Kidney capillary endothelial cell (primary cell): ENCODE measurements at regions not wholly inside any gene's neighbourhood (a gene's known extent, or its start where the extent isn't known, plus 50 kb on each side); places are given as distances from the start of the nearest gene placed in this dataset.
"Not testable (repeated sequence)": the region's sequence is repeated elsewhere in the genome, so short reads cannot be mapped to it uniquely, and the experiment has no call there.

ENCODE experiments used
- DNase-seq: peaks from one replicate; pipeline ENCODE4 v3.0.0-alpha.2; 2018; ENCODE audit warnings: low spot score

DNA sequence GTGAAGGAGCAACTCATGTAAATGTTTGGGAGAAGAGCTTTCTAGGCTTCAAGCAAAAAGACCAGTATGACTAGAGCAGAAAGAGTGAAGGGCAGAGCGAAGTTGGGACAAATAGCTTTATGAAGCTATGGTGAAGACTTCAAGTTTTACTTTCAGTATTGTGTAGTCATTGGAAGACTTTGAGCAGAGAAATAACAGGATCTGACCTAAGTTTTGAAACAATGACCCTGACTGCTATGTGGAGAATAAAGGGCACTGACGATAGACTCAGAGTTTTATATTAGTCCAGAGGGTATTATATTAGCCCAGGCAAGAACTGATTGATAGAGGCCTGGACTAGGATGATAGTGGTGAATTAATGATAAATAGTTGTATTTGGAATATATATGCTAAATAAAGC is 187.3 kb downstream of the KTN1 start:
- no peak for DNase-seq

DNA sequence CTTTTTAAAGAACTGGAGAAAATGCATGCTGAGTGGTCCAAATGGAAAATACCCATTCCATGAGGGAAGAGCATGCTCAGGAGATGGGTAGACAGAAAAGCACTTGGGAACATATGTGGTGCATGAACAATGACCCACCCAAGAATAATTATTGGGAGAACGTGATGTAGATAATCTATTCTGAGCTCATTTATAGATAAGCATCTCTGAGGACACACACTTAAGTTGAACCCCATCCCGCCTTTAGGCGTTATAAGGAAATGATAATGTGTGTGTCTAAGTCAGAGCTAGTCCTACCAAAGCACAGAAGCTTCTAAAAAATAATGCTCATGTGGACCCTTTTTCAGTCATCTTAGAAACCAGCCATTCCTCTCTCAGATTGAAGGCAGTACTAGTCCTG is 189.9 kb downstream of the KTN1 start:
- DNase-seq = no peak

DNA sequence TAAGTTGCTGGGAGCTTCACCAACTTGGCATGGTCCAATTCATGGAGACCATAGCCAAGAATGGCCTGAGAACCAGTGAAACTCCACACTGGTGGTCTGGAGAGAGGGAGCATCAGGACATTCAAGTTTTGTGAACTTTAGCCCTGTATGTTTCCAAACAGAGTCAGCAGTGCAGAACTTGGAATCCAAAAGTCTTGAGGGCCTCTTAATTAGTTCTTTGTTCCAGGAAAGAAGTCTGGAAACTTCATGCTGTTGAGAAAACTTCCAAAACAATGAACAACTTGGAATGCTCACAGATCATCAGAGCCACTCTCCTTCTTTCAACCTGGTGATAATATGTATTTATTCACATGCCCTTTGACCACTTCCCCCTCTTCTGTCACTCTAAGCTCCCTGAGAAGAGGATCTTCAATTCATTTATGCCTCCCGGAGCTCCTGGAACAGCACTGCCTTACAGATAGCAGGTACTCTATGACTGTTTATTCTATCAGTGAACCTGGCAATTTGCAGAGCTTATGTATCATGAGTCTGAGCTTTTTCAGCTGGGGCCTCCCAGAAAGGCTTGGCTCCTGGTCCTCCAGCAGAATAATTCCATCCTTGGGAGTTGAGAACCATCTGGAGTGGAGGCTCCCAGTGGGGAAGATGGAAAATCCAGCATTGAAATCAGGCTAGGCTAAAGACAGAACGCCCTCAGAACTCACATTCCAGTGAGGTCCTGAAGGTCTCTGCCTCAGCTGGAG is 191.4 kb downstream of the KTN1 start:
- no peak for DNase-seq

DNA sequence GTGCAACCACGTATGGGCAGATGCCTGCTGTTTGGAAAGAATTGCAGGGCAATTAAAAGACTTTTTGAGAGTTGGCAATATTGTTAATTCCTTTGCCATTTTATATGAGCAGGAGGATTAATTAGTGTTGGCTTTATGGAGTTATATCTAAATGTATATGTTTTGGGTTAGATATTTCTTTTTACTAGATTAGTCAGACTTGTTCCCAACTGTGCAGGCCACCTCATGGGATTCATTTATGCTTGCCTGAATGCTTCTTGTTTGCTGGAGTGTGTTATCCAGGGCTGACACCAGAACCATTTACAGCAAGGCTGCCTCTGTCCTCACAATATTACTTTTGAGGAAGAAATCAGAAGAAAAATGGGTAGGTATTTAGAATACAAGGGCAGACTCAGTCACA is 192.5 kb downstream of the KTN1 start:
- DNase-seq = no peak

DNA sequence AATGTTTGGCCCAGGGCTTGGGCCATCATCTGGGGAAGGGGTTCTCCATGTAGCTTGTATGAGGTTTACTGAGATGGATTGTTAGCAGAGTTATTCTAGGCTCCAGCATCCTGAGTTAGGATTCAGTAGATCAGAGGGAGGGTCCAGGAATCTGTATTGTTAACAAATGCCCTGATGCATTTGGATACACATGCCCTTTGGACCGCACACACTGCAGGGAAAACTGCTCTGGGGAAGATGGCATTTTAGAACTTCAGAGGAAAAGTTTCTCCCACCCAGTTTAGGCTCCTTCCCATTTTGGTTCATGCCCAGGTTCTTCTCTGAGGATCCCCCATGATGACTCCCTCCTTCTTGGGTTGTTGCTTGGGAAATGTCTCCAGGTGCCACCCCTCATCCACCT is 193.3 kb downstream of the KTN1 start:
- no peak for DNase-seq

DNA sequence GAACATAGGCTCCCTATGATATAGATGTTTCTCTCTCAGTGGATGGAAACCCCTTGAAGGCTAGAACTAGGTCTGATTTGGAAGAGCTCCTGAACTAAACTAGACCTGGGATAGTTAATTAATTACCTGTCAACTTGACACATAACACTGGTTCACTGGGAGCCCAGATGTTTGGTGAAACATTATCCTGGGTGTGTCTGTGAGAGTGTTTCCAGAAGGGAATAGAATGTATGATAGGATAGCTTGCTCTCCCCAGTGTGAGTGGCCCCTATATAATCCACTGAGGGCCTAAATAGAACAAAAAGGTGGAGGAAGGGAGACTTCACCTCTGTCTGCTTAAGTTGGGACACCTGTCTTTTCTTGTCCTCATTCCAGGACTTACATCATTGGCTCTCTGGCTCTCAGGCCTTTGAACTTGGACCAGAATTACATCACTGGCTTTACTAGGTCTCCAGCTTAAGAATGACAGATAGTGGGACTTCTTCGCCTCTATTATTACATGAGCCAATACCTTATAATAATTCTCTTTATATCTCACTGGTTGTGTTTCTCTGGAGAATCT is 194.1 kb downstream of the KTN1 start:
- DNase-seq = no peak

DNA sequence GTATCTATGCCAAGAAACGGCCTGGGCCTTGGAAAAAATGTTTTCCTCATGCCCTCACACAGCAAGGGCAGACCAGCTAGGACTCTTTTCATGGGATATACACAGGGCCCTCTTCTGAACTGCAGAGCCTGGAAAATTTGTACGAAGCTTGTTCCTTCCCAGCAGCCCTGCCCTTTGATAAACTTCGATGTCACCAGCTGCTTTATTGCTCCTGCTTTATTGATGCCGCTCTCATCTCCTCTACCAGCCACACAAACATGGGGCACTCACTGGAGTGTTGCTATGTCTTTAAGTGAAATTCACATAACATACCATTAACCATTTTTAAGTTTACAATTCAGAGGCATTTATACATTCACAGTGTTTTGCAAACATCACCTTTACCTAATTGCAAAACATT is 197.9 kb downstream of the KTN1 start:
- no peak for DNase-seq

DNA sequence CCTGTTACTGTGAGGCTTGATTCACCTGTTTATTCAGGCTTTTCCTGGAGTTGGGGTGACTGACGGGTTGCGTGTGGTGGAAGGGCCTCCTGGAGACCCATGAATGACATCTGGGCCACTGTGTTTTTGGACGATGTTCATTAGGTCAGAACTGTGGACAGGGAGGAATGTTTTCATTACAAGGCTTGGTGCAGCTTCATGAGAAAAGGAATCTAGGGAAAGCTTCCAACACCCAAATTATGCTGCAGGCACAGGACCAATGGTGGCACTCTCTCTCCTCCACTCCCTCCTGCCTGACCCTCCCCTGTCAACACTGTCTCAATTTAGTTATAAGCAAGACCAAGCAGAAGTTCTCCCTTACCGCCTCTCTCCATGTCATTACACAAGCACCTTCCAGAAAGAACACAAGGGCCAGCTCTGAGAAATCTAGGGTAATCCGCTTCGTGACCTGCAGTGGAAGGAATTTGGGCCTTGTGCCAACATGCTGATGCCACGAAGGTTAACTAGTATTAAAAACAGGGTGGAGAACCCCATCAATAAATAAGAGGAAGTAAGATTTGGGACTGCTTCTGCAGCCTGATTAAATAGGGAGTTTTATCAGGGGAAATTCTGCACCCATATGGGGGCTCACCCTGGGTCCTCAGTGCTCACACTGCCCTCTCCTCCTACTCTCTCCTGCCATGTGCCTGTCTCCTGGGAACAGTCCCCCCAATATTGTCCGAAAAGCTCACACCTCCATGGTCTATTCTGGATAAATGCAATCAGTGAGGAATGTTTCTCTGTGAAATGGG is 200.3 kb downstream of the KTN1 start:
- no peak for DNase-seq

DNA sequence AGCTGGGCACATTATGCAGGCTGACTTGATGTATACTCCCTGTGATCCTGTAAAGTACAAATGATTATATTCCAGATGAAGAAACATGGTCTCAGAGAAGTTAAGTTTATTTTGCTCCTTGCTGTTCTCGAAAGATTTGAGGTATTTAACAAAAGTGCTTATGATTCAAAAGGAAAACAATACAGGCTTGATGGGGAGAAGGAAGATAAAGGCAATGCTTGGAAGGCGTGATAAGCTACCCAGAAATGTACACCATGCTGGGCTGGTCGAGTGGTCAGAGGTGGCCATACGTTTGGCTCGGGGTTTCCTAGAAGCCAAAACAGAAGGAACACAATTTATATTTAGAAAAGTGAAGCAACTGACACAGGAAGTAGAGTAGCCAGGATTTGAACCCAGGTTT is 201.0 kb downstream of the KTN1 start:
- no peak for DNase-seq

DNA sequence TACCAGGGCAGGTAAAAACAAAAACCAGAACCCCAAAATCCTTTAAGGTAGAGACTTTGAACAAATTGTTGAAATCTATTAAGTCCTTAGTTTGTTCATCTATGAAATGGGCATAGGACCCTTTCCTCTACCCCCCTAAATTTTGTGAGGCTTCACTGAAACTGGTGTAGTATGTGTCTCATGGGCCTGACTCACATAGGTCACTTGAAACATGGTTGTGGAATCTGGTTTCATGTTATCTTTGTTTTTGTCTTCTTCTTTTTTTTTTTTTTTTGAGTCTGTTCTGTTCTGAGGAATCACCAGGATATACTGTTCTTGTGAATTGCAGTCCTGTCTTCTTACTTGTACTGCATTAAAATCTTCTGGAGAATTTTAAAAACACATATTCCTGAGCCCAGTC is 202.2 kb downstream of the KTN1 start:
- DNase-seq = no peak

DNA sequence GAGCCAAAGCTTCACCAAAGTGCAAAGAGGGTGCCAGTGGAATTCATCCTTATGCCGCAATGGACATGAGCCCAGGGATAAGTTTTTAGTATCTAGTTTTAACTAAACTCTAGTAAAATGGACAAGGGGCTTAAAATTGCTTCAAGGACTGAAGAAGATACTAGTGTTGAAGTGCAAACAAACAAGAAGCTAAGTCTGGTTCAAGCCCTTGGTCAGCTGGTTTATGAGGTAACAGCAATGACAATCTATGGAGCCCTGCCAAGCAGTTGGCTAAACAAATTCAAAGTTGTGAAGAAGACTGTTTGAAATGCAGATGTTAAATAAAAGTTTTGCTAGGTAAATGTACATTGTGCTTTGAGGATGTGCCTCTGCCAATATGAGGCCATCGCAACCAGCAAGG is 209.4 kb downstream of the KTN1 start:
- DNase-seq = no peak

DNA sequence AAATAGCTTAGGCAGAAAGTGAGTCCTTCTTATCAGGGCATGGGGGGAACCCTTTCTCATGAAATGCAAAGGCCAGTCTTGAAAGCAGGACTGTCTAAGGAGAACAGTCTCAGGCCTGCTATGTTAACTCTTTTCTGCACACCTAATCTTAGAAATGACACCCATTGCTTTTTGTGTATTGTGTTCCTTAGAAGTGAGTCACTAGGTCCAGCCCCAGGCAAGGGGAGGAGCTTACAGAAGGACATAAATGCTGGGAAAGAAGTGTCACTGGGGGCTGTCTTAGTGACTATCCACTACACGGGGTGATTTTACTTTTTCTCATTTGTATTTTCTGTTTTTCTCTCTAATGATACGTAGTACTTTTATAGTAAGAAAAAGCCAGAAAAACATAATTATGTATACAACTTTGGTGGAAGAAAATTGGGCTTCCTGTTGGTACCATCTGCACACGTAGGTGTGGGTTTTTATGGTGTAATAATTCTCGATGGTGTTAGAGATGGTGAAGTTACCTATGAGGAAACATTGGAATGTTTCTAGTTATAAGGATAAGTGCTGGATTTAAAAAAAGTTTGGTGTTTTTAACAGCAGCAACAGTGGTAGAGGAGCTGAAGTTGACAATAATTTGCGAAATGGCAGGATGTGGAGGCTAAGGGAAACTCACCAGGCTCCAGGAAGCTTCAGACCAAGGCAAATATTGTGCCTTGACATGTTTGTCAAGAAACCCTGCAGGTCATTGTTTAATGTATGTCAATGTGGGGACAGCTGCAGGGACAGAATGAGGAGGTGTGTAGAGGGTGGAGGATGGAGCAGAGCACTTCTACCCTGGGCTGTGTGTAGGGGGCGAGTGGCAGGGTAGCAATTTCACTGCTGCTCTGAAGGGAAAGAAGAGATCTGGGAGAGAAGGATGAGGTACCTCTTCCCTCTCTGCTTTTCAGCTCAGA is 214.9 kb downstream of the KTN1 start:
- DNase-seq = no peak

DNA sequence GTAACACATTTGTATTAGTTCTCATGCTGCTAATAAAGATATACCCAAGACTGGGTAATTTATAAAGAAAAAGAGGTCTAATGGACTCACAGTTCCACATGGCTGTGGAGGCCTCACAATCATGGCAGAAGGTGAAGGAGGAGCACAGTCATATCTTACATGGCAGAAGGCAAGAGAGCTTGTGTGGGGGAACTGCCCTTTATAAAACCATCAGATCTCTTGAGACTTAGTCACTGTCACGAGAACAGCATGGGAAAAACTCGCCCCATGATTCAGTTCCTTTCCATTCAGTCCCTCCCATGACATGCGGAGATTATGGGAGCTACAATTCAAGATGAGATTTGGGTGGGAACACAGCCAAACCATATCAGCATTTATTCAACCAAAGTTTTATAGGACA is 216.5 kb downstream of the KTN1 start:
- DNase-seq = not testable (repeated sequence)

DNA sequence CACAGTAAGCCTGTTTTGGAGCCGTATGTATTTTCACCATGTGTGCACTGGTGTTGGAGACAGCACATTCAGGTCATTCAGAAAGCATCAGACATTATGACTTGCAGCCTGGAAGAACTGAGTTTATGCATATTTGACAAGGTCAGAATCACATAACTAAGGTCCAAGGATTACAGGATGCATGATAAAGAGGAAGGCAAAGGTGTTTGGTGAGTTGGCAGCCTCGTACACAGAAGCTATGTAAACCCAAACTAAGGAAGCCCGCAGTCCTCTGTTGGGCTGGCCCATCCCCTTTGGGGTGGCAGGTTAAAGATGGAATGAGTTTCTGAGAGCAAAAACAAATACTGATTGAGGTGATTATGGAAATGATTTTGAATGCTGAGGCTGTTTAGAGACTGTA is 218.4 kb downstream of the KTN1 start:
- DNase-seq = no peak

DNA sequence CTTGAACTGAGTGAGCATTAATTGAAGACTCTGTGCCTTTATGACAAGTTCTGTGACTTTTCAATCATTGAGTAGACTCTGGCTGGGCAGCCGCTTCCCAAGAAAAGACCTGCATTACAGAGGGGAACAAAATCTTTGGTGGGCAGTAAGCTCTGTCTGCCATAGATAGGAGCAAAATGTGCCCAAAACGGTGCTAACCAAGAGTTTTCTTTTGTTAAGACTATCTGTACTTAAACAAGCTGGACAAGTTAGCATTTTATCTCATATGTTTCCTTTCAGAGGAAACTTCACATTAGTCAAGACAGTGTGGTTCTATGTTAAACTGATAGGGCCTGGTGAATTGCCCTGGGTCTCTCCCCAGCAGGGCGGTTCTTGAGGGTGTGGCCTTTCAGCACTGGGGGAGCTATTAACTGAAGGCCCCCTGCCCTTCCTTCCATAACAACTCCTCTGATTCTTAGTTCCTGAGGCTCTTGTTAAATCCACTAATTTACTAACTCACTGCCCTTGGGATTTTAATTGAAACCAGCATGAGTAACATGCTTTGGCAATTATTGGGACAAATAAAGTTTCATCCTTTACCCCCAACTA is 219.6 kb downstream of the KTN1 start:
- no peak for DNase-seq

DNA sequence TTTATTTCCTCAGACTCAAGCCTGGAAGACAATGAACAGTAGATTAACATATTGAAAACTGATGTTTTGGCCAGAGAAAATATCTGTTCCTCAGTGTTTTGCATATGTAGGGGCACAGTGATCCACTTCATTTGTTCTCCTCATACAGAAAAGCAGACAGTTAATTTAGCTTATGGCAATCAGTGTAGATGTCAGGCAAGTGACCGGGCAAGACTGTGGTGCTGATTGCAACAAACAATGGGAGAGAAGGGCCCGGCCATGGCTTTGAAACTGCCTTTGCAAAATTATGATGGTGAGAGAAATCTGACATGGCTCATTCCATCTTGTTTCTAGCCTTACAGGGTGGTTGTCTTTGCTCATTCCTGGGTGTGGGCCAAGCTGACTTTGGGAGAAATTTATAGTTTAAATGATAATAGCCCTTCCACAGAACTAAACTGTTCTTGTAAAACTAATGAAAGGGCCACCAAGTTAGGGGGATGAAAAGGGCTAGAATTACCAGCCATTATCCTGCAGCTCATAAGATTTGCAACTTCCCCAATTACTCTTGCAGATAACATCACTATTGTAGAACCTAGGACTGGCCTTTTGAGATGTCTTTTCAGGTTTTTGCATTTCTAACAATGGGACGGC is 220.3 kb downstream of the KTN1 start:
- no peak for DNase-seq

DNA sequence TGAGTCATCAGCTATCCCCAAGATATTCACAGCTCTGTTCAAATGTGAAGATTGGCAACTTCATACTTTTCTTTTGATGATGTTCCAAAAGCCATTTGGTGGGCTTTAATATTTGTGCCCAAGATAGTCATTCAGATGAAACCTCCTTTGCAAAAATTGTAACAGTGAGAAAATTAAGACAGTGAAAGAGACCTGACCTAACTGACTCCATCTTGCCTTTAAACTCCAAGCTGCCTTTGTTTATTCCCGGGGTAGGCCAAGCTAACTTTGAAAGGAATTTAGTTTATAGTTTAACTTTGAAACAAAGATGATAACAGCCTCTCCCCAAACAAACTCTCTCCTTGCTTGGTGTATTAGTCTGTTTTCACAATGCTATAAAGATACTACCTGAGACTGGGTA is 221.1 kb downstream of the KTN1 start:
- DNase-seq = no peak

DNA sequence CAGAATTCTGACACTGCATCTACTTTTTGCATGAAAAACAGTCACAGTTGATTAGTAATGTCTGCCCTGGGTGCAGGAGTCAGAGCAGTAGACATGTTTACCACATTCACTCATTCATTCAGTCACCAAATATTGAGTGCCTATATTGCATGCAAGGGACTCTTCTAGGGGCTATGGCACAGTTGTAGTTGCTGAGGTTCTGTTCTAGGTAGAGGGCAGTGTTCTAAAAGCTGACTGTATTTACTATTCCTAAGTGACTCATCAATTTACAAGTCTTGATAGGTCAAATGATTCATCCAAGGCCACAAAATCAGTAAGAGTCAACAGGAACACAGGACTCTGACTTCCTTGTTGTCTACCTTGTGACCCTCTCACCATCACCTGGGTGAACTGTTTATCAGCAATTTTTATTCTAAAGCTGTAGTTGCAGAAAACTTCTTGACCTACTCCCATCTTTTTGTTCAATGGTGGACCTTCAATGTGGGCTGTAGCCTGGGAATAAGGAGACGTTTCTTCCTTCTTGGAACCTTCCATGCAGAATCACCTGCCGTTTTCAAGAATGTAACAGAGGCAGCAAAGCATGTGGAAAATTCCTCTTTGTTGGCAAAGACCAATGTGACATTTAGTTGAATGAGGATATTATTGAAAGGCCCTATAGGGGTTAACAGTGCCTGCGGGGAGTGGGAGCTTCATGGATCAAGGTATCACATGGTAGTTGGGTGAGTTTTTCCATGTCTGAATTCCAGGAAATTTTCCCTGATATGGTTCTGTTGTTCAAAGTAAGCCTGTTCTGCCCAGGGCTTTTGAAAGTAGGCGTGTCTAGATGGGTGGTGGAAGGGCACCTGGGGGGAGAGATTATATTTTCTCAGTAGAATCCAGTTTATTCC is 223.2 kb downstream of the KTN1 start:
- peak; percentile 69 for DNase-seq

DNA sequence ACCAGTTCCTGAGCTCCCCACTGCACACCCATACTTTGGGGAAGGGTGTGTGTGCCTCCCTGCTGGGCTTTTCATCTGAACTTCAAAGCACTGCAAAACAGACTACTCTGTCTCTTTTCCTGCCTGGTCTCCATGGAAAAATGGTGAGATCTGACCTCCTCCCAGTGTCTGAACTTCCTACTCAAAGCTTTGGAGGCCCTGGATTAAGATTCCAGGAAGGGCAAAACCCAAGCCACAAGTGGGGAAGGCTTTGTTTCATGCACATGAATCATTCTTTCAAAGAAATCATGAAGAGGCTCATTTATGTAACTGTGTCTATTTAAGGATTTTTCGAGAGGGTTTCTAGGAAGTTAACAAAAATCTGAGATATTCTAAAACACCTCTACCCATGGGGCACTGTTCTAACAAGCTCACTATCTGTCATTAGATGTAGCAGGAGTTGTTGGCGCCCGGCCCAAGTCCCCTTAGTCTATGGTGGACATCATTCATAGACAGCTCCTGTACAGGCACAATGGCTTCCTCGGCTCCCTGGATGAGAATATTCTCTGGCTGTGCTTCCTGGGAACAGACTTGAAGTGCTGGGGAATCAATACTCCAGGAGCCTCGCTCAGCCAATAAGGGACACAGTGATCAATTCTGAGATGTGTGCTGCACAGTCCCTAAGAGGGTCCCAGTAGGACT is 224.0 kb downstream of the KTN1 start:
- no peak for DNase-seq

DNA sequence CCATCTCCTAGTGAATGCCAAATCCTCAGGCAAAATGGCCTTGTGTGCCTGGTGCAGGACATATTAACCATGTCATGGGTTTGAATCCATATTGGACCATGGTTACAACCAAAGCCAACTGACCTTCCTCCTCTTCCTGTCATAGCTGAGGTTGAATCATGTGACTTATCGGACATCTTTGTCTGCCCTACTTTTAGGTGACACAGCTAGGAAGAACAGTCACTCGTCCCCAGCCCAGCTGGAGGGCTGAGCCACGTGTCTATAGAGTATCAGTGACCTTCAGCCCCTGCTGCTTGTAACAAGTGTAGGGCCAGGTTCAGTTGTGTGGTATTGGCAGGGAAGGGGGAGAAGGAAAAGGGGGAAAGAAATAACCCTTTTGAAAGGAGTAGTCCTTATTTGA is 225.2 kb downstream of the KTN1 start:
- DNase-seq = no peak
